ENCODE measurements at regions not wholly inside any gene's neighbourhood (a gene's known extent, or its start where the extent isn't known, plus 50 kb on each side); places are given as distances from the start of the nearest gene placed in this dataset.
"Not testable (repeated sequence)": the region's sequence is repeated elsewhere in the genome, so short reads cannot be mapped to it uniquely, and the experiment has no call there.

DNA sequence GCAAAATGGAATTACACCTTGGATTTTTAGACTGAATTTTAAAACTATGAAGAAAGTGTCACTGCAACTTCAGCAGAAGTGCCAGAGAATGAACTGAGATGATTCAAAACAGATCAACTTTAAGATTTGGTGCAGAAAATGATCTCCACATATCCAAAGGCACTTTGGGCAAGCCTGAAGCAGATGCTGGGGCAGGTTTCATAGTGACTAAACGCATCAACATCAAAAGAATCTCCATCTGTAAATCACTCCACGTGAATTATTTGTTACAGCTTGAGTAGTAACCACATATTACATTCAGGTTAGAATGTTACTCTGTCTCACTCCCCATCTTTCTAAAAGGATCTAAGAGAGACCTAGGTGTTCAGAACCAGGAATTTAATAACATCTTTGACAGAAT lies 329.0 kb upstream of the ESRRG start:
- no peak for DNase-seq (ENCODE audit: low read depth, low spot score)
- H3K4me3 ChIP-seq (ENCODE audit: low read depth, low read length) = no peak overlapping the region
- TF ChIP-seq, protein P1, sequence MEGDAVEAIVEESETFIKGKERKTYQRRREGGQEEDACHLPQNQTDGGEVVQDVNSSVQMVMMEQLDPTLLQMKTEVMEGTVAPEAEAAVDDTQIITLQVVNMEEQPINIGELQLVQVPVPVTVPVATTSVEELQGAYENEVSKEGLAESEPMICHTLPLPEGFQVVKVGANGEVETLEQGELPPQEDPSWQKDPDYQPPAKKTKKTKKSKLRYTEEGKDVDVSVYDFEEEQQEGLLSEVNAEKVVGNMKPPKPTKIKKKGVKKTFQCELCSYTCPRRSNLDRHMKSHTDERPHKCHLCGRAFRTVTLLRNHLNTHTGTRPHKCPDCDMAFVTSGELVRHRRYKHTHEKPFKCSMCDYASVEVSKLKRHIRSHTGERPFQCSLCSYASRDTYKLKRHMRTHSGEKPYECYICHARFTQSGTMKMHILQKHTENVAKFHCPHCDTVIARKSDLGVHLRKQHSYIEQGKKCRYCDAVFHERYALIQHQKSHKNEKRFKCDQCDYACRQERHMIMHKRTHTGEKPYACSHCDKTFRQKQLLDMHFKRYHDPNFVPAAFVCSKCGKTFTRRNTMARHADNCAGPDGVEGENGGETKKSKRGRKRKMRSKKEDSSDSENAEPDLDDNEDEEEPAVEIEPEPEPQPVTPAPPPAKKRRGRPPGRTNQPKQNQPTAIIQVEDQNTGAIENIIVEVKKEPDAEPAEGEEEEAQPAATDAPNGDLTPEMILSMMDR (IDR thresholded peaks at IDR 0.05; ENCODE audit: insufficient read depth, low read length, missing control alignments) = no peak
- ChIA-PET POLR2A (no interaction called here), CTCF (no interaction called here)

- no peak overlapping the region for H3K4me3 ChIP-seq (ENCODE audit: low read depth, low read length)
- CTCF ChIA-PET = no interaction called here
- no peak for DNase-seq (ENCODE audit: low read depth, low spot score)
- POLR2A ChIA-PET = no interaction called here
- TF ChIP-seq, protein P1 (IDR thresholded peaks at IDR 0.05; ENCODE audit: insufficient read depth, low read length, missing control alignments) = no peak
These were observed 326.5 kb upstream of the ESRRG start for GRCh38 chr1:217049721-217050120.

DNA sequence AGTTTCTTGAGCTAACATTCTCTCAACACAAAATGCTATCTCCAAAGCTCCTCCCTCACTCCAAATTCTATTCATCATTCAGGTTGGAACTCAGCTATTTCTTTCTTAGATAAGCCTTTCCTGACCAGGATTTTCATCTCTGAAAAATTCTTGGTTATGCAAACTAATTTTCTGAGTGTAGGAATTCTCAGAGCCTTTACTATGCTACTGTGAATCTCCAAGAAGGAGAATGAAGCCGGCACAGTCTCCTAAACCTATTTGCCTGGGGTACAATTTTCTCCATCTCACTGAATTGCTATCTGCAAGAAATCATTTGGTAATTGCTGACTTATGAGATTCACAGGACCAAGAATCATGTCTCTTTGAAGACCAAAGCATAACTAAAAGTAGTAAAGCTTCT lies 325.9 kb upstream of the ESRRG start:
- no peak for DNase-seq (ENCODE audit: low read depth, low spot score)
- TF ChIP-seq, protein P1 (IDR thresholded peaks at IDR 0.05; ENCODE audit: insufficient read depth, low read length, missing control alignments) = no peak
- ChIA-PET CTCF (no interaction called here), POLR2A (no interaction called here)
- H3K4me3 ChIP-seq (ENCODE audit: low read depth, low read length) = no peak overlapping the region

DNA sequence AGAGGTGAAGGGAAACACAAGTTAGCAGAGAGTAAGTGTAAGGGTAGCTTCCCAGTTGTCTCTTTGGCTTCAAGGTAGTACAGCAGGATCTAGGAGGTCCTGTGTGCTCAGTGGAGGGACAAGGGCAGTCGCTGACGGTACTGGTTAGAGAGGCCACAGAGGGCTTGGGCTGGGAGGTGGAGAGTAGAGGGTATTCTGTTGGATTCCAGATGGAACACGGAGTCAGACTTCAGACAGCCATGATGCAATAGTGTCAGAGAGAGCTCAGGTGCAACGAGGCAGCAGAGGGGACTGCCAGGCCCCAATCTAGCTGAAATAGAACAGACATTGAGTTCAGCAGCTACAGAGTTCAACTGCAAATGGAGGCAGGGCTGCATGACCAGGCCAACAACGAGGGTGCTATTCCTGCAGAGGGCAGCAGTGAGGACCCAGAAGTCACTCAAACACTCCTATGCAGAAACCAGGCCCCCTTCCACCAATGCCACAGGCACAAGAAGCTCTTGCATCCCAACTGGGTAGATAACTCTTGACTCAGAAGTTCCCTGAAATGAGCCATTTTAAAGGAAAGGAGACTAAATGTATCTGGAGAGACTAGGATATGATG lies 325.0 kb upstream of the ESRRG start:
- POLR2A ChIA-PET = no interaction called here
- DNase-seq (ENCODE audit: low read depth, low spot score) = no peak
- TF ChIP-seq, protein P1 (IDR thresholded peaks at IDR 0.05; ENCODE audit: insufficient read depth, low read length, missing control alignments) = no peak

DNA sequence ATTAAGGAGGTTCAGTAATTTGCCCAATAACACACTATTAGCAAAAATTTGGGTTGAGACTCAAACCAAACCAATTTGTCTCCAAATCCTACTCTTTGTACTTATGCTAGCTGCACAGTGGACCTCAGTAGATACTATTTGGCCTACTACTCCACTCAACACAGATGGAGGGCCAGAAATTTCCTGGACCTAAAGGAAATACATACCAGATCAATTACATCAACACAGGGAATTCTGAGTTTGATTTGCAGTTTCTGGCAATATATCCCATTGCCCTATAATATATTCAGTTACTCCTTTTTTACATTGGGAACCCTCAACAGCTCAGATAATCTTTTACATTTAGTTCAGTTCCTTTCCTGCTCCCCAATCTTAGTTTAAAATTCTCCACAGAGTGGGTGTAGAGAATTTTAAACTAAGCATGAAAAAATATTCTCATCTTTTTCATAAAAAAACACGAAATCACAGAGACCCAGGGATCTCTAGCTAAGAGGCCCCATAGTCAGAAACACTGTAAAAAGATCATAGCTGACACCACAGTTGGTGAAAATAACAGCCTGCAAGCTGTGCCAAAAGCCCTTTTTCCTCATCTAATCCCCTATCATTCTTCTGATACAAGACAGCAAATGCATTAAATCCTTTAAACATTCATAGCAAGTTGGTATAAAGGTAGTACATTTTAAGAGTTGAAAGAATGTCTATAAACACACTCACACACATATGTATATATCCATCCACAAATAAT lies 317.7 kb upstream of the ESRRG start:
- POLR2A ChIA-PET = no interaction called here
- H3K4me3 ChIP-seq (ENCODE audit: low read depth, low read length) = no peak overlapping the region
- TF ChIP-seq, protein P1 (IDR thresholded peaks at IDR 0.05; ENCODE audit: insufficient read depth, low read length, missing control alignments) = no peak
- DNase-seq (ENCODE audit: low read depth, low spot score) = no peak
- CTCF ChIA-PET = no interaction called here

More for the DNA sequence above, 325.0 kb upstream of the ESRRG start:
- CTCF ChIA-PET = no interaction called here
- H3K4me3 ChIP-seq (ENCODE audit: low read depth, low read length) = no peak overlapping the region

DNA sequence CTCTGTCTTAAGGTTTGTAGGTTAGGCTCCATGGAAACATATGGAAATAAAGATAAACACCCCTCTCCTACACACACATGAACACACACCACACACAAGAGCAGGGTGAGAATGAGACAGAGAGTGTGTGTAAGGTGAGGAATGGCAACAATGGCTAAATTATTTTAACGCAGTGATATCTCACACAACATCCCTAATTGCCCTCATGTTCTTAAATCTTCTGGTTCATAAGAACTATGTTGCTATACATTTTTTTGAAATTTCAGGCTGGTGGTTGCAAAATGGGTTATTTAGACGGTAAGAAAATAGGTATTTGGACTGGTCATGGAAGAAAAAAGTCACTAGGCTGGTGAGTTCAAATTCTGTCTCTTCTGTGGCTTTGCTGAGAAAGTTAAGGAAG lies 316.7 kb upstream of the ESRRG start:
- no peak for DNase-seq (ENCODE audit: low read depth, low spot score)
- ChIA-PET CTCF (no interaction called here), POLR2A (no interaction called here)
- TF ChIP-seq, protein P1 (IDR thresholded peaks at IDR 0.05; ENCODE audit: insufficient read depth, low read length, missing control alignments) = no peak
- H3K4me3 ChIP-seq (ENCODE audit: low read depth, low read length) = no peak overlapping the region

GRCh38 chr1:217039139-217039538 lies 315.9 kb upstream of the ESRRG start:
- POLR2A ChIA-PET; H3K4me3 ChIP-seq (ENCODE audit: low read depth, low read length); DNase-seq (ENCODE audit: low read depth, low spot score); CTCF ChIA-PET: not testable (repeated sequence)
